ENCODE measurements at regions not wholly inside any gene's neighbourhood (a gene's known extent, or its start where the extent isn't known, plus 50 kb on each side); places are given as distances from the start of the nearest gene placed in this dataset.
"Not testable (repeated sequence)": the region's sequence is repeated elsewhere in the genome, so short reads cannot be mapped to it uniquely, and the experiment has no call there.

GRCh38 chr12:75798136-75798926 lies 233.2 kb downstream of the PHLDA1 start:
- no peak for DNase-seq (ENCODE audit: low read depth in 2 of 2)

GRCh38 chr12:75795125-75795524 lies 236.5 kb downstream of the PHLDA1 start:
- no peak for DNase-seq (ENCODE audit: low read depth in 2 of 2)

GRCh38 chr12:75792687-75793086 lies 238.9 kb downstream of the PHLDA1 start:
- peak; percentile 74 for DNase-seq (ENCODE audit: low read depth in 2 of 2)

- DNase-seq (ENCODE audit: low read depth in 2 of 2): no peak
Observed at GRCh38 chr12:75790219-75790618, 241.4 kb downstream of the PHLDA1 start.

GRCh38 chr12:75787146-75787545 lies 244.4 kb downstream of the PHLDA1 start:
- not testable (repeated sequence) for DNase-seq (ENCODE audit: low read depth in 2 of 2)

- DNase-seq (ENCODE audit: low read depth in 2 of 2): no peak
Observed at GRCh38 chr12:75786070-75786469, 245.5 kb downstream of the PHLDA1 start.

- no peak for DNase-seq (ENCODE audit: low read depth in 2 of 2)
Observed at GRCh38 chr12:75784591-75784990, 247.0 kb downstream of the PHLDA1 start.

GRCh38 chr12:75783093-75783877 lies 248.3 kb downstream of the PHLDA1 start:
- no peak for DNase-seq (ENCODE audit: low read depth in 2 of 2)

GRCh38 chr12:75782069-75782581 lies 249.5 kb downstream of the PHLDA1 start:
- DNase-seq (ENCODE audit: low read depth in 2 of 2): no peak

GRCh38 chr12:75781532-75782046 lies 250.0 kb downstream of the PHLDA1 start:
- DNase-seq (ENCODE audit: low read depth in 2 of 2): no peak

- no peak for DNase-seq (ENCODE audit: low read depth in 2 of 2)
Observed at GRCh38 chr12:75779891-75780496, 251.6 kb downstream of the PHLDA1 start.

- no peak for DNase-seq (ENCODE audit: low read depth in 2 of 2)
Observed at GRCh38 chr12:75774261-75775052, 257.1 kb downstream of the PHLDA1 start.

- no peak for DNase-seq (ENCODE audit: low read depth in 2 of 2)
Observed at GRCh38 chr12:75773377-75773776, 258.2 kb downstream of the PHLDA1 start.

GRCh38 chr12:75771023-75771422 lies 259.6 kb upstream of the KRR1 start:
- no peak for DNase-seq (ENCODE audit: low read depth in 2 of 2)

GRCh38 chr12:75767957-75768356 lies 256.5 kb upstream of the KRR1 start:
- DNase-seq (ENCODE audit: low read depth in 2 of 2): no peak

- DNase-seq (ENCODE audit: low read depth in 2 of 2): no peak
Observed at GRCh38 chr12:75766263-75767160, 255.1 kb upstream of the KRR1 start.

- no peak for DNase-seq (ENCODE audit: low read depth in 2 of 2)
Observed at GRCh38 chr12:75765170-75766059, 254.0 kb upstream of the KRR1 start.

- DNase-seq (ENCODE audit: low read depth in 2 of 2): no peak
Observed at GRCh38 chr12:75764091-75764841, 252.9 kb upstream of the KRR1 start.
